ENCODE measurements at regions not wholly inside any gene's neighbourhood (a gene's known extent, or its start where the extent isn't known, plus 50 kb on each side); places are given as distances from the start of the nearest gene placed in this dataset.

DNA sequence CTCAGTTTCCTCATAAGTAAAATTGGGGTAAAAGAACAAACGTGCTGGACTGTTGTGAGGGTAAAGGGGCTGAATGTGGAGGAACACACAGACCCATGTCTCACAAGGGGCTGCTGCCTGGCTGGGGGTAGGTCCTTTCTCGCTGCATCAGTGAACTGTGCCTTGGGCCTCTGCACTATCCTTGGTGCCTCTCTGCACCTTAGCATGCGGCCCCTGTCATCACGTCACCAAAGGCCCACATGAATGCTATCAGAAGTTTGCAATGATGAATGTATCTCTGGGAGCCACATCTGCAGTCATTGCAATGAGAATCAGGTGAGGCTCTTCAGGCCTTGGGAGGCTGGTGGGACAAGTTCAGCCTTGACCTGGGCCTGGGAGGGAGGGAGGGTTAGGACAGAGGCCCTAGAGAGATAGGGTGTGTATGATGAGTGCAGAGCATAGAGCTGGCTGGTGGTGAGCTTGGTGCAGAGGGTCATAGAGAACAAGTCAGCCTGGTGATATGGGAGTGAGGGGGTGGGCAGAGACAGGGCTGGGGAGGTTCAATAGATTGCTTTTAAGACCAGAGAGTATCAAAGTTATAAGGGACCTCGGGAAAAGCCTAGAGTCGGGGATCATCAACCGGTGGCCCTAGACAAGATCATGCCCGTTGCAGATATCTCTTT, 308.4 kb downstream of the RPS24 start:
- TF ChIP-seq, protein P1, sequence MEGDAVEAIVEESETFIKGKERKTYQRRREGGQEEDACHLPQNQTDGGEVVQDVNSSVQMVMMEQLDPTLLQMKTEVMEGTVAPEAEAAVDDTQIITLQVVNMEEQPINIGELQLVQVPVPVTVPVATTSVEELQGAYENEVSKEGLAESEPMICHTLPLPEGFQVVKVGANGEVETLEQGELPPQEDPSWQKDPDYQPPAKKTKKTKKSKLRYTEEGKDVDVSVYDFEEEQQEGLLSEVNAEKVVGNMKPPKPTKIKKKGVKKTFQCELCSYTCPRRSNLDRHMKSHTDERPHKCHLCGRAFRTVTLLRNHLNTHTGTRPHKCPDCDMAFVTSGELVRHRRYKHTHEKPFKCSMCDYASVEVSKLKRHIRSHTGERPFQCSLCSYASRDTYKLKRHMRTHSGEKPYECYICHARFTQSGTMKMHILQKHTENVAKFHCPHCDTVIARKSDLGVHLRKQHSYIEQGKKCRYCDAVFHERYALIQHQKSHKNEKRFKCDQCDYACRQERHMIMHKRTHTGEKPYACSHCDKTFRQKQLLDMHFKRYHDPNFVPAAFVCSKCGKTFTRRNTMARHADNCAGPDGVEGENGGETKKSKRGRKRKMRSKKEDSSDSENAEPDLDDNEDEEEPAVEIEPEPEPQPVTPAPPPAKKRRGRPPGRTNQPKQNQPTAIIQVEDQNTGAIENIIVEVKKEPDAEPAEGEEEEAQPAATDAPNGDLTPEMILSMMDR (IDR thresholded peaks at IDR 0.05): no peak
- TF ChIP-seq POLR2A (IDR thresholded peaks at IDR 0.05): no peak

Data from tibial nerve (tissue), 3 donors.